ENCODE measurements at regions not wholly inside any gene's neighbourhood (a gene's known extent, or its start where the extent isn't known, plus 50 kb on each side); places are given as distances from the start of the nearest gene placed in this dataset.

- H3K27ac Mint-ChIP-seq (ENCODE audit: unreplicated experiment): no peak overlapping the region
- no peak overlapping the region for H2AFZ ChIP-seq (ENCODE audit: low read depth, low read length)
Observed at GRCh38 chr10:80714566-80714965, 176.9 kb downstream of the SH2D4B start.

GRCh38 chr10:80718024-80718423 is 180.3 kb downstream of the SH2D4B start:
- Histone ChIP-seq H3K79me2 (ENCODE audit: insufficient read depth, low read length) (no peaks in the 10 kb centered on the region), H3K4me3 (ENCODE audit: insufficient read depth, low read depth, low read length) (no peak overlapping the region), H3K36me3 (ENCODE audit: insufficient read depth, low read length) (no peaks in the 10 kb centered on the region), H3K27ac (ENCODE audit: low read depth, low read length) (no peak overlapping the region), H3K9ac (ENCODE audit: low read length) (no peak overlapping the region), H3K27me3 (ENCODE audit: insufficient read depth, low read length) (no peaks in the 10 kb centered on the region), H2AFZ (ENCODE audit: low read depth, low read length) (no peak overlapping the region), H3K9me3 (ENCODE audit: insufficient read depth, low read depth, low read length) (no peaks in the 10 kb centered on the region), H3K4me1 (ENCODE audit: insufficient read depth, low read length) (no peaks in the 10 kb centered on the region), H3K4me2 (ENCODE audit: low read length) (no peak overlapping the region), H4K20me1 (ENCODE audit: insufficient read depth, low read length) (no peaks in the 10 kb centered on the region)
- no peaks in the 10 kb centered on the region for H3K4me1 Mint-ChIP-seq (ENCODE audit: low read depth, unreplicated experiment)
- FAIRE-seq (no peak), DNase-seq (ENCODE audit: low read depth) (no peak)
- H3K36me3 Mint-ChIP-seq (ENCODE audit: low read depth, unreplicated experiment): no peaks in the 10 kb centered on the region
- H3K27me3 Mint-ChIP-seq (ENCODE audit: low read depth, unreplicated experiment): peaks cover 13% of the 10 kb centered on the region
- no peak overlapping the region for H3K4me3 Mint-ChIP-seq (ENCODE audit: unreplicated experiment)
- H3K27ac Mint-ChIP-seq (ENCODE audit: unreplicated experiment): no peak overlapping the region
- TF ChIP-seq CTCF (IDR thresholded peaks at IDR 0.05; ENCODE audit: insufficient read depth, low read depth, low read length) (no peak), EZH2 (IDR thresholded peaks at IDR 0.05; ENCODE audit: insufficient read depth, low read length) (no peak)
- peaks cover 3% of the 10 kb centered on the region for H3K9me3 Mint-ChIP-seq (ENCODE audit: unreplicated experiment)

More at GRCh38 chr10:80714566-80714965, 176.9 kb downstream of the SH2D4B start:
- Histone ChIP-seq H3K9ac (ENCODE audit: low read length) (no peak overlapping the region), H3K9me3 (ENCODE audit: insufficient read depth, low read depth, low read length) (no peaks in the 10 kb centered on the region), H3K79me2 (ENCODE audit: insufficient read depth, low read length) (no peaks in the 10 kb centered on the region), H3K27ac (ENCODE audit: low read depth, low read length) (no peak overlapping the region), H3K36me3 (ENCODE audit: insufficient read depth, low read length) (no peaks in the 10 kb centered on the region), H3K4me3 (ENCODE audit: insufficient read depth, low read depth, low read length) (no peak overlapping the region), H3K4me2 (ENCODE audit: low read length) (no peak overlapping the region), H3K4me1 (ENCODE audit: insufficient read depth, low read length) (no peaks in the 10 kb centered on the region), H3K27me3 (ENCODE audit: insufficient read depth, low read length) (no peaks in the 10 kb centered on the region), H4K20me1 (ENCODE audit: insufficient read depth, low read length) (no peaks in the 10 kb centered on the region)
- TF ChIP-seq CTCF (IDR thresholded peaks at IDR 0.05; ENCODE audit: insufficient read depth, low read depth, low read length) (no peak), EZH2 (IDR thresholded peaks at IDR 0.05; ENCODE audit: insufficient read depth, low read length) (no peak)
- Mint-ChIP-seq H3K9me3 (ENCODE audit: unreplicated experiment) (no peaks in the 10 kb centered on the region), H3K27me3 (ENCODE audit: low read depth, unreplicated experiment) (peaks cover 11% of the 10 kb centered on the region), H3K4me3 (ENCODE audit: unreplicated experiment) (no peak overlapping the region), H3K36me3 (ENCODE audit: low read depth, unreplicated experiment) (no peaks in the 10 kb centered on the region), H3K4me1 (ENCODE audit: low read depth, unreplicated experiment) (no peaks in the 10 kb centered on the region)
- DNase-seq (ENCODE audit: low read depth): no peak
- no peak for FAIRE-seq

GRCh38 chr10:80719935-80720334 is 182.2 kb downstream of the SH2D4B start:
- no peak overlapping the region for H2AFZ ChIP-seq (ENCODE audit: low read depth, low read length)
- Mint-ChIP-seq H3K9me3 (ENCODE audit: unreplicated experiment) (peaks cover 3% of the 10 kb centered on the region), H3K36me3 (ENCODE audit: low read depth, unreplicated experiment) (no peaks in the 10 kb centered on the region), H3K4me1 (ENCODE audit: low read depth, unreplicated experiment) (no peaks in the 10 kb centered on the region), H3K27ac (ENCODE audit: unreplicated experiment) (no peak overlapping the region), H3K4me3 (ENCODE audit: unreplicated experiment) (no peak overlapping the region), H3K27me3 (ENCODE audit: low read depth, unreplicated experiment) (peaks cover 8% of the 10 kb centered on the region)
- H3K9me3 ChIP-seq (ENCODE audit: insufficient read depth, low read depth, low read length): no peaks in the 10 kb centered on the region
- H4K20me1 ChIP-seq (ENCODE audit: insufficient read depth, low read length): no peaks in the 10 kb centered on the region
- DNase-seq (ENCODE audit: low read depth): no peak
- H3K4me3 ChIP-seq (ENCODE audit: insufficient read depth, low read depth, low read length): no peak overlapping the region
- no peaks in the 10 kb centered on the region for H3K27me3 ChIP-seq (ENCODE audit: insufficient read depth, low read length)
- H3K4me1 ChIP-seq (ENCODE audit: insufficient read depth, low read length): no peaks in the 10 kb centered on the region
- no peak for TF ChIP-seq CTCF (IDR thresholded peaks at IDR 0.05; ENCODE audit: insufficient read depth, low read depth, low read length)
- no peak for FAIRE-seq
- H3K36me3 ChIP-seq (ENCODE audit: insufficient read depth, low read length): no peaks in the 10 kb centered on the region
- no peaks in the 10 kb centered on the region for H3K79me2 ChIP-seq (ENCODE audit: insufficient read depth, low read length)
- H3K27ac ChIP-seq (ENCODE audit: low read depth, low read length): no peak overlapping the region
- no peak overlapping the region for H3K9ac ChIP-seq (ENCODE audit: low read length)
- H3K4me2 ChIP-seq (ENCODE audit: low read length): no peak overlapping the region

Data from astrocyte (in vitro differentiated cells and primary cell).